Astrocyte (in vitro differentiated cells and primary cell): ENCODE measurements at regions not wholly inside any gene's neighbourhood (a gene's known extent, or its start where the extent isn't known, plus 50 kb on each side); places are given as distances from the start of the nearest gene placed in this dataset.

Source experiments
- CTCF ChIP-seq: IDR thresholded peaks from 2 replicates; pipeline ENCODE4 v1.5.1; 2011; ENCODE audit warnings: low read depth, mild to moderate bottlenecking, inconsistent platforms, low read length, moderate library complexity; ENCODE audit not compliant: insufficient read depth
- EZH2 ChIP-seq: IDR thresholded peaks from 2 replicates; pipeline ENCODE4 v1.6.1; 2012; ENCODE audit warnings: mild to moderate bottlenecking, low read length, inconsistent platforms; ENCODE audit not compliant: insufficient read depth

DNA sequence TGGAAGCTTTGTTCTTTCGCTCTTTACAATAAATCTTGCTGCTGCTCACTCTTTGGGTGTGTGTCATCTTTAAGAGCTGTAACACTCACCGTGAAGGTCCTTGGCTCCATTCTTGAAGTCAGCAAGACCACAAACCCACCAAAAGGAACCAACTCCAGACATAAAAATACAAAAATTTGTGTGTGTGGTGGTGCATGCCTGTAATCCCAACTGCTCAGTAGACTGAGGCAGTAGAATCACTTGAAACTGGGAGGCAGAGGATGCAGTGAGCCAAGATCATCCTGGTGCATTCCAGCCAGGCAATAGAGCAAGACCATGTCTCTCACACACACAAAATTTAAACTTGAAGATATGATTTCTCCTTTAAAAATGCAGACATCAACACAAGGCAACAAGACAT, 1431.7 kb upstream of the B3GALT2 start:
- TF ChIP-seq CTCF (no peak), EZH2 (no peak)
